Activated T-helper 2 cell treated with anti-CD3 and anti-CD28 coated beads, Interferon-gamma antibody, Interleukin-2, Interleukin-4, amounts not matched to agents 10 μg/mL and 5 μg/mL and 100 μg/mL, durations not matched to agents 14 hours and 24 hours and 36 hours (primary cell): ENCODE measurements at regions not wholly inside any gene's neighbourhood (a gene's known extent, or its start where the extent isn't known, plus 50 kb on each side); places are given as distances from the start of the nearest gene placed in this dataset.

Source experiments
- DNase-seq: peaks from one replicate; pipeline ENCODE4 v3.0.0; 2021; ENCODE audit warnings: low spot score
- H3K27ac Mint-ChIP-seq: one replicate; pipeline ENCODE4 v1.8.0; 2021; ENCODE audit warnings: mixed read lengths
- H3K27me3 Mint-ChIP-seq: one replicate; pipeline ENCODE4 v1.8.0; 2021; ENCODE audit warnings: low read depth, mixed read lengths
- H3K36me3 Mint-ChIP-seq: one replicate; pipeline ENCODE4 v1.8.0; 2021; ENCODE audit warnings: low read depth, mixed read lengths
- H3K4me1 Mint-ChIP-seq: one replicate; pipeline ENCODE4 v1.8.0; 2021; ENCODE audit warnings: low read depth, mixed read lengths
- H3K4me3 Mint-ChIP-seq: one replicate; pipeline ENCODE4 v1.8.0; 2021; ENCODE audit warnings: low read depth, mild to moderate bottlenecking, moderate library complexity, mixed read lengths
- H3K9me3 Mint-ChIP-seq: one replicate; pipeline ENCODE4 v1.8.0; 2021; ENCODE audit warnings: mixed read lengths
- intact Hi-C: fragments of 100-400 bp; cut with micrococcal nuclease; formaldehyde crosslinking; loops from one replicate; pipeline ENCODE4 v1.15.1; 2023

DNA sequence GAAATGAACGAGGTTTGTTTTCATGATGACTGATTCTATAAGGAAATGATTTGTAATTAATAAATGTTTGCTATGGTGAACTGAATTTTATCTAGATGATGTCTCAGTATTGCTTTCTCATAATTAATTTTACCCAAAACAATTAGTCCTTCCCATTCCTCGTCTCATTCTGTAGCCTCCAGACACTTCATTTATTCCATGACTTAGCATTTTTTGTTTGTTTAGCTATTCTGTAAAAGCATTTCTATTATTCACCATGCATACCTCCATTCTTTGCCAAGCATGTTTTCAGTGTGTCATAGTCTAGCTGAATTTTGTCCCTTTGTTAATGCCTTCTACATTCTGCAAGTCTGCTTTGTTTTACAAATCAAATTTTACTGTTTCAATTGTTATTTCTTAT lies 137.4 kb upstream of the RPL10L start:
- DNase-seq: no peak
- Mint-ChIP-seq H3K36me3 (no peaks in the 10 kb centered on the region), H3K4me1 (no peaks in the 10 kb centered on the region), H3K9me3 (peaks cover 17% of the 10 kb centered on the region), H3K27me3 (no peaks in the 10 kb centered on the region), H3K4me3 (no peak overlapping the region), H3K27ac (no peak overlapping the region)
- intact Hi-C loops: no loop called here

DNA sequence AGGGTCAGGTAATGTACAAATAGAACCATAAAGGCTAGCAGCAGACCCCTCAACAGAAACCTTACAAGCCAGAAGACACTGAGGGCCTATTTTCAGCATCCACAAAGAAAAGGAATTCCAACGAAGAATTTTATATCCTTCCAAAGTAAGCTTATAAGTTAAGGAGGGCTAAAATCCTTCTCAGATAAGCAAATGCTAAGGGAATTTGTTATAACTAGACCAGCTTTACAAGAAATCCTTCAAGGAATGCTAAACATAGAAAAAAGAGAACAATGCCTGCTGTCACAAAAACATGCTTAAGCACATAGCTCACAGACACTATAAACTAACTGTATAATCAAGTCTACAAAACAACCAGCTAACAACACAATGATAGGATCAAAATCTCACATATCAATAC lies 130.7 kb upstream of the RPL10L start:
- Mint-ChIP-seq H3K4me1 (no peaks in the 10 kb centered on the region), H3K36me3 (no peaks in the 10 kb centered on the region), H3K4me3 (no peak overlapping the region), H3K27me3 (no peaks in the 10 kb centered on the region), H3K27ac (no peak overlapping the region), H3K9me3 (peaks cover 29% of the 10 kb centered on the region)
- intact Hi-C loops: no loop called here
- DNase-seq: no peak

- Mint-ChIP-seq H3K4me3 (no peak overlapping the region), H3K9me3 (no peaks in the 10 kb centered on the region), H3K36me3 (no peaks in the 10 kb centered on the region), H3K27ac (no peak overlapping the region), H3K27me3 (no peaks in the 10 kb centered on the region), H3K4me1 (no peaks in the 10 kb centered on the region)
- DNase-seq: no peak
- intact Hi-C loops: no loop called here
Measured at GRCh38 chr14:46769292-46769691, 117.7 kb upstream of the RPL10L start.

GRCh38 chr14:46747001-46747652 lies 95.5 kb upstream of the RPL10L start:
- no peak overlapping the region for H3K4me3 Mint-ChIP-seq
- intact Hi-C loops: no loop called here
- H3K9me3 Mint-ChIP-seq: peaks cover 59% of the 10 kb centered on the region
- no peak for DNase-seq
- no peaks in the 10 kb centered on the region for H3K27me3 Mint-ChIP-seq
- no peaks in the 10 kb centered on the region for H3K36me3 Mint-ChIP-seq
- no peaks in the 10 kb centered on the region for H3K4me1 Mint-ChIP-seq
- H3K27ac Mint-ChIP-seq: no peak overlapping the region

DNA sequence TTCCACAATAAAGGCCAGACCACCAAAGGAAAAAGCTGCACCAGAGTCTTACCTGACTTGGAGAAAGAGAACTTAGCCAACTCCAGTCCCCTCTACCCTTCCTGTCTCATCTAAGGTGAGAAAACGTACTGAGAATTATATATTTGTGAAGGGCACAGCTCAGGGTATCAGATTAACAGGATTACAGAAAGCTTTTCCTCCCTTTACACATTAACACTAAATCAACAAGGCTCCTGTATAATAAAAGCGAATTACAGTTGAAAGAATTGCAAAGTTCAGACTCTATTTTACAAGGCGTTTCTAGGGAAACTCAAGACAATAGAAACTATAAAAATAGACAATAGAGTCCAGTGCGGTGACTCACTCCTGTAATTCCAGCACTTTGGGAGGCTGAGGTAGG lies 82.7 kb upstream of the RPL10L start:
- H3K4me3 Mint-ChIP-seq: no peak overlapping the region
- H3K27me3 Mint-ChIP-seq: no peaks in the 10 kb centered on the region
- no peak overlapping the region for H3K27ac Mint-ChIP-seq
- H3K36me3 Mint-ChIP-seq: no peaks in the 10 kb centered on the region
- intact Hi-C loops: no loop called here
- no peak for DNase-seq
- no peaks in the 10 kb centered on the region for H3K4me1 Mint-ChIP-seq
- peaks cover 35% of the 10 kb centered on the region for H3K9me3 Mint-ChIP-seq

GRCh38 chr14:46717211-46717610 lies 65.6 kb upstream of the RPL10L start:
- H3K36me3 Mint-ChIP-seq: no peaks in the 10 kb centered on the region
- H3K9me3 Mint-ChIP-seq: peaks cover 32% of the 10 kb centered on the region
- no peak overlapping the region for H3K4me3 Mint-ChIP-seq
- H3K4me1 Mint-ChIP-seq: no peaks in the 10 kb centered on the region
- no peaks in the 10 kb centered on the region for H3K27me3 Mint-ChIP-seq
- DNase-seq: no peak
- intact Hi-C loops: no loop called here
- no peak overlapping the region for H3K27ac Mint-ChIP-seq
